HUES48 (cell line): ENCODE measurements at regions not wholly inside any gene's neighbourhood (a gene's known extent, or its start where the extent isn't known, plus 50 kb on each side); places are given as distances from the start of the nearest gene placed in this dataset.

Experiments
- H3K27ac ChIP-seq: one replicate; pipeline ENCODE4 v1.7.0; 2013; ENCODE audit warnings: low read depth, low read length, inconsistent platforms
- H3K27me3 ChIP-seq: 2 replicates; pipeline ENCODE4 v1.6.1; 2013; ENCODE audit warnings: mild to moderate bottlenecking, low read length; ENCODE audit not compliant: control insufficient read depth, insufficient read depth
- H3K36me3 ChIP-seq: 2 replicates; pipeline ENCODE4 v1.6.1; 2013; ENCODE audit warnings: low read length; ENCODE audit not compliant: control insufficient read depth, insufficient read depth
- H3K4me1 ChIP-seq: 2 replicates; pipeline ENCODE4 v1.6.1; 2013; ENCODE audit warnings: mild to moderate bottlenecking, low read length; ENCODE audit not compliant: control insufficient read depth, insufficient read depth
- H3K4me3 ChIP-seq: 2 replicates; pipeline ENCODE4 v1.5.1; 2013; ENCODE audit warnings: mild to moderate bottlenecking, low read depth, low read length
- H3K9ac ChIP-seq: 2 replicates; pipeline ENCODE4 v1.6.1; 2013; ENCODE audit warnings: mild to moderate bottlenecking, low read depth, low read length, moderate library complexity
- H3K9me3 ChIP-seq: 2 replicates; pipeline ENCODE4 v1.6.1; 2013; ENCODE audit warnings: low read length; ENCODE audit not compliant: control insufficient read depth, insufficient read depth

- Histone ChIP-seq H3K9ac (no peak overlapping the region), H3K4me1 (peaks cover 11% of the 10 kb centered on the region; the same call in 1 of the 2 replicates)
Measured at GRCh38 chr2:64396001-64396400, 58.0 kb upstream of the LGALSL start.

GRCh38 chr2:64396551-64396950 is 57.4 kb upstream of the LGALSL start:
- H3K4me1 ChIP-seq = peaks cover 16% of the 10 kb centered on the region; the same call in 1 of the 2 replicates
- no peaks in the 10 kb centered on the region for H3K9me3 ChIP-seq
- H3K27me3 ChIP-seq = no peaks in the 10 kb centered on the region
- no peak overlapping the region for H3K27ac ChIP-seq
- no peaks in the 10 kb centered on the region for H3K36me3 ChIP-seq
- no peak overlapping the region for H3K9ac ChIP-seq
- H3K4me3 ChIP-seq = no peak overlapping the region

More at GRCh38 chr2:64396001-64396400, 58.0 kb upstream of the LGALSL start:
- no peaks in the 10 kb centered on the region for H3K9me3 ChIP-seq
- H3K4me3 ChIP-seq = no peak overlapping the region
- no peak overlapping the region for H3K27ac ChIP-seq
- H3K36me3 ChIP-seq = no peaks in the 10 kb centered on the region
- no peaks in the 10 kb centered on the region for H3K27me3 ChIP-seq

GRCh38 chr2:64398516-64399129 is 55.3 kb upstream of the LGALSL start:
- Histone ChIP-seq H3K4me1 (peaks cover 20% of the 10 kb centered on the region), H3K9ac (no peak overlapping the region), H3K4me3 (no peak overlapping the region), H3K27ac (no peak overlapping the region), H3K27me3 (no peaks in the 10 kb centered on the region), H3K36me3 (no peaks in the 10 kb centered on the region), H3K9me3 (no peaks in the 10 kb centered on the region)

- Histone ChIP-seq H3K36me3 (no peaks in the 10 kb centered on the region), H3K9ac (no peak overlapping the region), H3K27ac (no peak overlapping the region), H3K4me1 (peaks cover 29% of the 10 kb centered on the region), H3K27me3 (no peaks in the 10 kb centered on the region), H3K4me3 (no peak overlapping the region), H3K9me3 (no peaks in the 10 kb centered on the region)
Measured at GRCh38 chr2:64399521-64399920, 54.4 kb upstream of the LGALSL start.

- Histone ChIP-seq H3K4me3 (no peak overlapping the region), H3K4me1 (peaks cover 34% of the 10 kb centered on the region), H3K9ac (no peak overlapping the region), H3K27ac (no peak overlapping the region), H3K36me3 (no peaks in the 10 kb centered on the region), H3K27me3 (no peaks in the 10 kb centered on the region), H3K9me3 (no peaks in the 10 kb centered on the region)
Measured at GRCh38 chr2:64400105-64400728, 53.7 kb upstream of the LGALSL start.

- Histone ChIP-seq H3K27me3 (no peaks in the 10 kb centered on the region), H3K9me3 (no peaks in the 10 kb centered on the region), H3K4me3 (no peak overlapping the region), H3K4me1 (peaks cover 34% of the 10 kb centered on the region), H3K36me3 (no peaks in the 10 kb centered on the region), H3K9ac (no peak overlapping the region), H3K27ac (peak overlapping the region; percentile 15)
Measured at GRCh38 chr2:64400733-64401528, 53.0 kb upstream of the LGALSL start.

GRCh38 chr2:64401529-64401880 is 52.5 kb upstream of the LGALSL start:
- Histone ChIP-seq H3K27ac (no peak overlapping the region), H3K9me3 (no peaks in the 10 kb centered on the region), H3K4me1 (peaks cover 34% of the 10 kb centered on the region), H3K36me3 (no peaks in the 10 kb centered on the region), H3K27me3 (no peaks in the 10 kb centered on the region), H3K4me3 (no peak overlapping the region), H3K9ac (no peak overlapping the region)

- Histone ChIP-seq H3K27ac (no peak overlapping the region), H3K4me3 (no peak overlapping the region), H3K27me3 (no peaks in the 10 kb centered on the region), H3K9me3 (no peaks in the 10 kb centered on the region), H3K4me1 (peaks cover 34% of the 10 kb centered on the region), H3K36me3 (no peaks in the 10 kb centered on the region), H3K9ac (no peak overlapping the region)
Measured at GRCh38 chr2:64402876-64403275, 51.1 kb upstream of the LGALSL start.

- H3K27me3 ChIP-seq = no peaks in the 10 kb centered on the region
- peaks cover 34% of the 10 kb centered on the region for H3K4me1 ChIP-seq
- no peak overlapping the region for H3K9ac ChIP-seq
- peak overlapping the region; percentile 91 for H3K27ac ChIP-seq
- H3K9me3 ChIP-seq = no peaks in the 10 kb centered on the region
- no peaks in the 10 kb centered on the region for H3K36me3 ChIP-seq
- H3K4me3 ChIP-seq = no peak overlapping the region
Measured at GRCh38 chr2:64403426-64403825, 50.5 kb upstream of the LGALSL start.

GRCh38 chr2:64404002-64404731 is 49.8 kb upstream of the LGALSL start:
- no peaks in the 10 kb centered on the region for H3K36me3 ChIP-seq
- peak overlapping the region; percentile 42 for H3K9ac ChIP-seq
- no peaks in the 10 kb centered on the region for H3K27me3 ChIP-seq
- peaks cover 34% of the 10 kb centered on the region for H3K4me1 ChIP-seq
- H3K4me3 ChIP-seq = peak overlapping the region; percentile 39
- H3K9me3 ChIP-seq = no peaks in the 10 kb centered on the region
- peak overlapping the region; percentile 91 for H3K27ac ChIP-seq
